ENCODE measurements at regions not wholly inside any gene's neighbourhood (a gene's known extent, or its start where the extent isn't known, plus 50 kb on each side); places are given as distances from the start of the nearest gene placed in this dataset.

DNA sequence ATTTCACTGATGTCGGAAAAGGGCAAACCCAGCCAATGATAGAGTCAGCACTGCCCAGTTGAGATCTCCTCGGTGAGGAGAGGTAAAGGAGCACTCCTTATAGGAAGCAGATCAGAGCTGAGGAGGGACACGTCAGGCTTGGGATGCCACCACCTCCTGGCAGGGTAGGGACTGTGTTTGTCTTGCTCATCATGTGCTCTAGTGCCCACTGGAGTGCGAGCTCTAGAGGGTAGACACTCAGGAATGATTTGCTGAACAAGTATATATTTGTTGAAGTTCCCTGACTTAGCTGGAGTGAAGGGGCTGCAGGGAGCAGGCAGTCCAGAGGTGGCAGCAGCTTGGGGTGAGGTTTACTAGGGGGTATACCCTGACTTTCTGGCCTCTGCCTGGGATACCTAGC is 146.5 kb downstream of the NOC3L start:
- no peaks in the 10 kb centered on the region for H3K79me2 ChIP-seq (ENCODE audit: insufficient read depth)
- CTCF ChIA-PET, result interaction anchor here (0.7 to 1.1 kb wide), 4 partner anchors 12 to 300 kb away, joined by 3 read pairs; no protein-coding TSS in a partner anchor
- H3K4me3 ChIP-seq (ENCODE audit: low read depth in 2 of 2, low read length in 1 of 2), result no peak overlapping the region
- no peaks in the 10 kb centered on the region for H3K9me2 ChIP-seq
- TF ChIP-seq FOXM1 (IDR thresholded peaks at IDR 0.05; ENCODE audit: low read depth) (no peak), MEF2A (IDR thresholded peaks at IDR 0.05; ENCODE audit: borderline replicate concordance, low read depth) (no peak)
- no peaks in the 10 kb centered on the region for H3K36me3 ChIP-seq (replicated peaks in 1 of 2; ENCODE audit: control insufficient read depth in 1 of 2, insufficient read depth in 2 of 2, low read length in 1 of 2)
- POLR2A ChIA-PET, result interaction anchor here (0.5 kb wide), 1 partner anchor 19 kb away, joined by 3 read pairs; no protein-coding TSS in a partner anchor
- H3K9me3 ChIP-seq, result no peaks in the 10 kb centered on the region
- no peak overlapping the region for H3K27ac ChIP-seq (ENCODE audit: low read depth in 2 of 2, low read length in 1 of 2)
- H3K4me2 ChIP-seq, result no peak overlapping the region
- H3K4me1 ChIP-seq (ENCODE audit: control insufficient read depth in 1 of 2, insufficient read depth in 2 of 2, low read depth in 1 of 2, low read length in 1 of 2), result peaks cover 0 to 6% of the 10 kb centered on the region in 2 experiments; a peak in 2 of 4 replicates
- no peak for DNase-seq
- no peak overlapping the region for H3K9ac ChIP-seq
- no peaks in the 10 kb centered on the region for H4K20me1 ChIP-seq (ENCODE audit: insufficient read depth)
- H3K27me3 ChIP-seq (ENCODE audit: insufficient read depth), result no peaks in the 10 kb centered on the region
- 83% methylated on average over 4 of the region's 4 CpGs for WGBS (ENCODE audit: low lambda C conversion rate)
- H3F3A ChIP-seq (replicated peaks; ENCODE audit: insufficient read depth), result no peaks in the 10 kb centered on the region
- no peak overlapping the region for H2AFZ ChIP-seq (ENCODE audit: low read depth)

DNA sequence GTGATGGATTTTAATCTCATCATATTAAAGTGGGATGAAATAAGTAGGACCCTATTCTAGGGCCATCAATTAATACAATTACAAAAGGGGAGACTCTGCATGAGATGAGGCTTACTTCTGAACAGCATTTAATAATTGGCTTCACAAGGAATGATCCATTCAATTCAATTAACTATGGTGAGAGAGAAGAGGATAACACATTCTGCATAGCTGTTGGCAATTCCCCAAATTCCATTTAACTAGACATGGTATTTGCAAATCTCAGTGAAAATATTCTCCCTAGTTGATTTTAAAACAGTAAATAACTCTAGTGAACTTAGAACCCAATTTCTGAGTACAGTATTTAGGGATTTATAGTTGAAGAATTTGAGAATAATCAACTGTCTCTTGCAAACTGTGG is 145.3 kb downstream of the NOC3L start:
- no peaks in the 10 kb centered on the region for H3K79me2 ChIP-seq (ENCODE audit: insufficient read depth)
- POLR2A ChIA-PET, result no interaction called here
- no peak overlapping the region for H3K27ac ChIP-seq (ENCODE audit: low read depth in 2 of 2, low read length in 1 of 2)
- no peak overlapping the region for H3K4me2 ChIP-seq
- H3F3A ChIP-seq (replicated peaks; ENCODE audit: insufficient read depth), result no peaks in the 10 kb centered on the region
- H3K9me3 ChIP-seq, result no peaks in the 10 kb centered on the region
- H3K27me3 ChIP-seq (ENCODE audit: insufficient read depth), result no peaks in the 10 kb centered on the region
- peaks cover 0 to 6% of the 10 kb centered on the region in 2 experiments; a peak in 2 of 4 replicates for H3K4me1 ChIP-seq (ENCODE audit: control insufficient read depth in 1 of 2, insufficient read depth in 2 of 2, low read depth in 1 of 2, low read length in 1 of 2)
- no peaks in the 10 kb centered on the region for H4K20me1 ChIP-seq (ENCODE audit: insufficient read depth)
- H3K36me3 ChIP-seq (replicated peaks in 1 of 2; ENCODE audit: control insufficient read depth in 1 of 2, insufficient read depth in 2 of 2, low read length in 1 of 2), result no peaks in the 10 kb centered on the region
- no peak overlapping the region for H3K4me3 ChIP-seq (ENCODE audit: low read depth in 2 of 2, low read length in 1 of 2)
- no peak for DNase-seq
- CTCF ChIA-PET, result interaction anchor here (1.0 to 1.2 kb wide), 3 partner anchors 11 to 227 kb away, joined by 3 read pairs; no protein-coding TSS in a partner anchor
- H3K9ac ChIP-seq, result no peak overlapping the region
- no peak for TF ChIP-seq RAD21 (IDR thresholded peaks at IDR 0.05; ENCODE audit: low read length)
- H2AFZ ChIP-seq (ENCODE audit: low read depth), result no peak overlapping the region
- H3K9me2 ChIP-seq, result no peaks in the 10 kb centered on the region

- Histone ChIP-seq H4K20me1 (ENCODE audit: insufficient read depth) (no peaks in the 10 kb centered on the region), H3K9ac (no peak overlapping the region), H3K27ac (ENCODE audit: low read depth in 2 of 2, low read length in 1 of 2) (no peak overlapping the region), H3K4me1 (ENCODE audit: control insufficient read depth in 1 of 2, insufficient read depth in 2 of 2, low read depth in 1 of 2, low read length in 1 of 2) (peaks cover 0 to 6% of the 10 kb centered on the region in 2 experiments; a peak in 2 of 4 replicates), H3K9me2 (no peaks in the 10 kb centered on the region), H3K27me3 (ENCODE audit: insufficient read depth) (no peaks in the 10 kb centered on the region), H3K36me3 (replicated peaks in 1 of 2; ENCODE audit: control insufficient read depth in 1 of 2, insufficient read depth in 2 of 2, low read length in 1 of 2) (no peaks in the 10 kb centered on the region), H3K79me2 (ENCODE audit: insufficient read depth) (no peaks in the 10 kb centered on the region), H3F3A (replicated peaks; ENCODE audit: insufficient read depth) (no peaks in the 10 kb centered on the region), H3K4me2 (no peak overlapping the region), H3K9me3 (no peaks in the 10 kb centered on the region), H2AFZ (ENCODE audit: low read depth) (no peak overlapping the region), H3K4me3 (ENCODE audit: low read depth in 2 of 2, low read length in 1 of 2) (no peak overlapping the region)
- no peak for DNase-seq
- CTCF ChIA-PET, result no interaction called here
- POLR2A ChIA-PET, result no interaction called here
- no peak for TF ChIP-seq NFIC (IDR thresholded peaks at IDR 0.05; ENCODE audit: borderline replicate concordance)
- 93% methylated on average over 2 of the region's 2 CpGs for WGBS (ENCODE audit: low lambda C conversion rate)
Observed at GRCh38 chr10:94218493-94219183, 144.1 kb downstream of the NOC3L start.

DNA sequence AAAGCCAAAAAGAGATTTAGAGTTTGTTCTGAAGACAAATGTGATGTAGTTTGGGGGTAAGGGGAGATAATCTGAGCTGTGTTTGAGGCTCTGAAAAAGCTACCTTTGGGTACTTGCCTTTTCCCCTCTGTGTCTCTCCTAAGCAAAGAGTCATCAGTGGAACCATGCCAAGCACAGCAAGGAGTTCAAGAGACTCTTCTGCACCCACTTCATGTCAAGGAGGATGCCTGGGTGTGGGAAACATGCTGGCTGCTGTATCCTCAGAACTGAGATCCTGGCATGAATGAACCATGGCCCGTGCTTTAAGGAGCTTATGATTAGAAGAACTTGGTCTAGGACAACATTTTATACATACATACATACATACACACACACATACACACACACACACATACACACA is 142.9 kb downstream of the NOC3L start:
- Histone ChIP-seq H3K4me1 (ENCODE audit: control insufficient read depth in 1 of 2, insufficient read depth in 2 of 2, low read depth in 1 of 2, low read length in 1 of 2) (peaks cover 6% of the 10 kb centered on the region in 2 experiments; a peak in 3 of 4 replicates), H3K9me2 (no peaks in the 10 kb centered on the region), H3K4me2 (no peak overlapping the region), H4K20me1 (ENCODE audit: insufficient read depth) (no peaks in the 10 kb centered on the region), H3K4me3 (ENCODE audit: low read depth in 2 of 2, low read length in 1 of 2) (no peak overlapping the region), H3F3A (replicated peaks; ENCODE audit: insufficient read depth) (no peaks in the 10 kb centered on the region), H3K27me3 (ENCODE audit: insufficient read depth) (no peaks in the 10 kb centered on the region), H2AFZ (ENCODE audit: low read depth) (no peak overlapping the region), H3K9me3 (no peaks in the 10 kb centered on the region), H3K79me2 (ENCODE audit: insufficient read depth) (no peaks in the 10 kb centered on the region), H3K36me3 (replicated peaks in 1 of 2; ENCODE audit: control insufficient read depth in 1 of 2, insufficient read depth in 2 of 2, low read length in 1 of 2) (no peaks in the 10 kb centered on the region), H3K9ac (no peak overlapping the region), H3K27ac (ENCODE audit: low read depth in 2 of 2, low read length in 1 of 2) (no peak overlapping the region)
- DNase-seq, result no peak
- CTCF ChIA-PET, result interaction anchor here (0.8 to 2.1 kb wide), 2 partner anchors 9 to 94 kb away, joined by 3 to 5 read pairs; no protein-coding TSS in a partner anchor
- 100% methylated on average over 1 of the region's 1 CpG for WGBS (ENCODE audit: low lambda C conversion rate)
- POLR2A ChIA-PET, result no interaction called here
- TF ChIP-seq USF1 (IDR thresholded peaks at IDR 0.05; ENCODE audit: borderline replicate concordance, low read depth) (no peak), RXRA (IDR thresholded peaks at IDR 0.05; ENCODE audit: borderline replicate concordance, low read depth) (no peak), MAX (IDR thresholded peaks at IDR 0.05; ENCODE audit: low read depth) (no peak)
